ENCODE measurements at regions not wholly inside any gene's neighbourhood (a gene's known extent, or its start where the extent isn't known, plus 50 kb on each side); places are given as distances from the start of the nearest gene placed in this dataset.

DNA sequence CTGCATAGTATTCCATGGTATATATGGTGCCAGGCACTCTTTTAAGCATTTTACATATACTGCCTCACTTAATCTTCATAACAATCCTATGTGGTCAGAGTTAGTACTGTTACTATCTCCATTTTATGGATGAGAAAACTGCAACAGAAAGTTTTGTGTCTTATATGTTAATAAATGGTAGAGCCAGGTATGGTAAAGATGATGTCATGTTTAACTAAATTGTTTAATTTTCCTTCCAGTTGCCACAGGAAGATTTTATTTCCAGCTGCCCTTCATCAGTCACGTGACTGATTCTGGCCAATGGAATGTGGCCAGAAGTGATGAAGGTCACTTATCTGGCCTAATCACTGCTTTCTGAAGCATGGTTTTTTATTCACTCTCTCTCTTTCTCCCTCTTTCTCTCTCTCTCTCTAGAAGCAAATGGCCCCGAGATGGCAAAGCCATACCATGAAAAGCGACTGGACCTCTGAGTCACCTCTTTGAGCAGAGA lies 75.7 kb upstream of the BTBD3 start:
- TF ChIP-seq MXI1 (IDR thresholded peaks at IDR 0.05; ENCODE audit: low read depth, low read length) (no peak), REST (IDR thresholded peaks at IDR 0.05; ENCODE audit: low read depth, low read length) (no peak), CTCF (IDR thresholded peaks at IDR 0.05) (no peak), POLR2AphosphoS5 (IDR thresholded peaks at IDR 0.05; ENCODE audit: low read depth, low read length) (no peak), RFX5 (IDR thresholded peaks at IDR 0.05; ENCODE audit: low read length) (no peak), EZH2phosphoT487 (IDR thresholded peaks at IDR 0.05; ENCODE audit: borderline replicate concordance, low read depth) (no peak), SMC3 (IDR thresholded peaks at IDR 0.05; ENCODE audit: low read depth, low read length) (no peak), JUND (IDR thresholded peaks at IDR 0.05) (no peak)
- TF ChIP-seq, protein P1, sequence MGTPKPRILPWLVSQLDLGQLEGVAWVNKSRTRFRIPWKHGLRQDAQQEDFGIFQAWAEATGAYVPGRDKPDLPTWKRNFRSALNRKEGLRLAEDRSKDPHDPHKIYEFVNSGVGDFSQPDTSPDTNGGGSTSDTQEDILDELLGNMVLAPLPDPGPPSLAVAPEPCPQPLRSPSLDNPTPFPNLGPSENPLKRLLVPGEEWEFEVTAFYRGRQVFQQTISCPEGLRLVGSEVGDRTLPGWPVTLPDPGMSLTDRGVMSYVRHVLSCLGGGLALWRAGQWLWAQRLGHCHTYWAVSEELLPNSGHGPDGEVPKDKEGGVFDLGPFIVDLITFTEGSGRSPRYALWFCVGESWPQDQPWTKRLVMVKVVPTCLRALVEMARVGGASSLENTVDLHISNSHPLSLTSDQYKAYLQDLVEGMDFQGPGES (IDR thresholded peaks at IDR 0.05; ENCODE audit: low read depth, low read length): no peak
